ENCODE measurements at regions not wholly inside any gene's neighbourhood (a gene's known extent, or its start where the extent isn't known, plus 50 kb on each side); places are given as distances from the start of the nearest gene placed in this dataset.

GRCh38 chr13:111508164-111508870 lies 187.9 kb downstream of the TEX29 start:
- intact Hi-C loops (cut with micrococcal nuclease): no loop called here
- H3K9me3 ChIP-seq (replicated peaks): no peaks in the 10 kb centered on the region
- no peak for DNase-seq
- H3K27me3 ChIP-seq (ENCODE audit: low read depth): peaks cover 88% of the 10 kb centered on the region
- no peak overlapping the region for H3K4me3 ChIP-seq
- no peaks in the 10 kb centered on the region for H3K4me1 ChIP-seq
- TF ChIP-seq CTCF (IDR thresholded peaks at IDR 0.05; ENCODE audit: borderline replicate concordance): no peak
- H3K27ac ChIP-seq (replicated peaks): no peak overlapping the region
- no peaks in the 10 kb centered on the region for H3K36me3 ChIP-seq

- Histone ChIP-seq H3K27ac (replicated peaks) (no peak overlapping the region), H3K4me1 (no peaks in the 10 kb centered on the region), H3K4me3 (no peak overlapping the region), H3K36me3 (no peaks in the 10 kb centered on the region), H3K27me3 (ENCODE audit: low read depth) (peaks cover 88% of the 10 kb centered on the region), H3K9me3 (replicated peaks) (no peaks in the 10 kb centered on the region)
- DNase-seq: no peak
- no peak for TF ChIP-seq CTCF (IDR thresholded peaks at IDR 0.05; ENCODE audit: borderline replicate concordance)
- intact Hi-C loops (cut with micrococcal nuclease): no loop called here
Observed at GRCh38 chr13:111508902-111509509, 188.6 kb downstream of the TEX29 start.

- Histone ChIP-seq H3K27me3 (ENCODE audit: low read depth) (peaks cover 90% of the 10 kb centered on the region), H3K4me3 (no peak overlapping the region), H3K4me1 (no peaks in the 10 kb centered on the region), H3K36me3 (no peaks in the 10 kb centered on the region), H3K9me3 (replicated peaks) (no peaks in the 10 kb centered on the region), H3K27ac (replicated peaks) (no peak overlapping the region)
- DNase-seq: no peak
- intact Hi-C loops (cut with micrococcal nuclease): no loop called here
- no peak for TF ChIP-seq CTCF (IDR thresholded peaks at IDR 0.05; ENCODE audit: borderline replicate concordance)
Observed at GRCh38 chr13:111510502-111511218, 190.2 kb downstream of the TEX29 start.

GRCh38 chr13:111511219-111511732 lies 190.8 kb downstream of the TEX29 start:
- Histone ChIP-seq H3K36me3 (no peaks in the 10 kb centered on the region), H3K4me1 (no peaks in the 10 kb centered on the region), H3K9me3 (replicated peaks) (no peaks in the 10 kb centered on the region), H3K4me3 (no peak overlapping the region), H3K27ac (replicated peaks) (no peak overlapping the region), H3K27me3 (ENCODE audit: low read depth) (peaks cover 90% of the 10 kb centered on the region)
- no peak for DNase-seq
- TF ChIP-seq CTCF (IDR thresholded peaks at IDR 0.05; ENCODE audit: borderline replicate concordance): no peak
- intact Hi-C loops (cut with micrococcal nuclease): no loop called here

- Histone ChIP-seq H3K4me3 (no peak overlapping the region), H3K27ac (replicated peaks) (no peak overlapping the region), H3K4me1 (no peaks in the 10 kb centered on the region), H3K27me3 (ENCODE audit: low read depth) (peaks cover 90% of the 10 kb centered on the region), H3K36me3 (no peaks in the 10 kb centered on the region), H3K9me3 (replicated peaks) (no peaks in the 10 kb centered on the region)
- no peak for TF ChIP-seq CTCF (IDR thresholded peaks at IDR 0.05; ENCODE audit: borderline replicate concordance)
- intact Hi-C loops (cut with micrococcal nuclease): no loop called here
- no peak for DNase-seq
Observed at GRCh38 chr13:111511805-111512504, 191.5 kb downstream of the TEX29 start.
